SK-N-SH (cell line): ENCODE measurements at regions not wholly inside any gene's neighbourhood (a gene's known extent, or its start where the extent isn't known, plus 50 kb on each side); places are given as distances from the start of the nearest gene placed in this dataset.
"Not testable (repeated sequence)": the region's sequence is repeated elsewhere in the genome, so short reads cannot be mapped to it uniquely, and the experiment has no call there.

Experiments used
- CTCF ChIA-PET: fragments of 300-600, 350-600 bp; formaldehyde crosslinking; extraction: SDS; loops from one replicate; lab custom pipeline; 2021; lab: Yijun Ruan, JAX
- POLR2A ChIA-PET: fragments of 350-600 bp; sonication (Branson Sonifier 250); formaldehyde crosslinking; extraction: SDS; loops from one replicate; lab custom pipeline; 2020; ENCODE audit warnings: antibody characterized with exemption, inconsistent platforms; lab: Yijun Ruan, JAX
- DNase-seq: peaks from one replicate; pipeline ENCODE4 v3.0.0; 2012
- H2AFZ ChIP-seq: fragments of 200-600 bp; sonication (generic); 2 replicates; pipeline ENCODE4 v1.8.1; 2016; ENCODE audit warnings: antibody characterized with exemption, mild to moderate bottlenecking, low read depth
- H3F3A ChIP-seq: fragments of 200-600 bp; sonication (generic); replicated peaks from 2 replicates; pipeline ENCODE3; 2016; ENCODE audit warnings: antibody characterized with exemption, mild to moderate bottlenecking; ENCODE audit not compliant: insufficient read depth
- H3K27ac ChIP-seq, 2 experiments: fragments of 200-500 bp in 1 of 2; fragments of 200-600 bp in 1 of 2; sonication (Bioruptor generic) in 1 of 2; sonication (generic), shearing (Covaris generic) in 1 of 2; 2 replicates each; pipeline versions ENCODE4 v1.5.1 to v1.6.1; 2014 to 2016; ENCODE audit warnings: low read depth in 2 of 2, inconsistent platforms in 1 of 2, low read length in 1 of 2, mild to moderate bottlenecking in 1 of 2, mixed read lengths in 1 of 2
- H3K27me3 ChIP-seq: fragments of 200-600 bp; sonication (generic), shearing (Covaris generic); 2 replicates; pipeline ENCODE4 v1.6.1; 2016; ENCODE audit warnings: mixed run types; ENCODE audit not compliant: insufficient read depth
- H3K36me3 ChIP-seq, 2 experiments: fragments of 200-500 bp in 1 of 2; fragments of 200-600 bp in 1 of 2; sonication (Bioruptor generic) in 1 of 2; sonication (generic) in 1 of 2; replicated peaks in 1 of 2; 2 replicates each; pipeline versions ENCODE3 to v1.5.1; 2014 to 2016; ENCODE audit warnings: low read length in 1 of 2, mild to moderate bottlenecking in 1 of 2; ENCODE audit not compliant: insufficient read depth in 2 of 2, control insufficient read depth in 1 of 2
- H3K4me1 ChIP-seq, 2 experiments: fragments of 200-500 bp in 1 of 2; fragments of 200-600 bp in 1 of 2; sonication (Bioruptor generic) in 1 of 2; sonication (generic), shearing (Covaris generic) in 1 of 2; 2 replicates each; pipeline versions ENCODE4 v1.5.1 to v1.6.1; 2014 to 2016; ENCODE audit warnings: low read depth in 1 of 2, low read length in 1 of 2, mixed run types in 1 of 2; ENCODE audit not compliant: insufficient read depth in 2 of 2, control insufficient read depth in 1 of 2
- H3K4me2 ChIP-seq: fragments of 200-600 bp; sonication (generic), shearing (Covaris generic); 2 replicates; pipeline ENCODE4 v1.6.1; 2017; ENCODE audit warnings: mixed run types
- H3K4me3 ChIP-seq, 2 experiments: fragments of 200-500 bp in 1 of 2; fragments of 200-600 bp in 1 of 2; sonication (Bioruptor generic) in 1 of 2; sonication (generic), shearing (Covaris generic) in 1 of 2; 2 replicates each; pipeline versions ENCODE4 v1.5.1 to v1.8.1; 2014 to 2016; ENCODE audit warnings: low read depth in 2 of 2, inconsistent platforms in 1 of 2, low read length in 1 of 2, mild to moderate bottlenecking in 1 of 2, mixed read lengths in 1 of 2, moderate library complexity in 1 of 2
- H3K79me2 ChIP-seq: fragments of 200-600 bp; sonication (generic); 2 replicates; pipeline ENCODE4 v1.8.1; 2017; ENCODE audit warnings: mild to moderate bottlenecking; ENCODE audit not compliant: insufficient read depth
- H3K9ac ChIP-seq: fragments of 200-600 bp; sonication (generic); 2 replicates; pipeline ENCODE4 v1.6.1; 2017; ENCODE audit warnings: mixed run types
- H3K9me2 ChIP-seq: fragments of 200-600 bp; sonication (generic); 2 replicates; pipeline ENCODE4 v1.6.1; 2017; ENCODE audit warnings: mixed run types
- H3K9me3 ChIP-seq: fragments of 200-600 bp; sonication (generic); 2 replicates; pipeline ENCODE4 v1.6.1; 2017; ENCODE audit warnings: mixed run types, mild to moderate bottlenecking, moderate library complexity
- H4K20me1 ChIP-seq: fragments of 200-600 bp; sonication (generic); 2 replicates; pipeline ENCODE4 v1.6.1; 2017; ENCODE audit warnings: mild to moderate bottlenecking, mixed run types; ENCODE audit not compliant: insufficient read depth
- ELF1 ChIP-seq: IDR thresholded peaks from 2 replicates; pipeline ENCODE4 v1.4.0; 2012
- FOSL2 ChIP-seq: IDR thresholded peaks from 2 replicates; pipeline ENCODE4 v1.4.0; 2012; ENCODE audit warnings: low read depth, mild to moderate bottlenecking, moderate library complexity, borderline replicate concordance
- FOXJ3 ChIP-seq: sonication (generic); formaldehyde crosslinking; IDR thresholded peaks from 2 replicates; pipeline ENCODE4 v1.5.1; 2020; ENCODE audit warnings: mild to moderate bottlenecking, missing genetic modification reagents
- FOXM1 ChIP-seq: IDR thresholded peaks from 2 replicates; pipeline ENCODE4 v1.4.0; 2012; ENCODE audit warnings: low read depth, mild to moderate bottlenecking
- MEF2A ChIP-seq: IDR thresholded peaks from 2 replicates; pipeline ENCODE4 v1.4.0; 2012; ENCODE audit warnings: low read depth, borderline replicate concordance
- MXI1 ChIP-seq: IDR thresholded peaks from 2 replicates; pipeline ENCODE4 v1.6.1; 2012; ENCODE audit warnings: mild to moderate bottlenecking, low read depth, low read length, improper control_type of control experiment
- NFIC ChIP-seq: IDR thresholded peaks from 2 replicates; pipeline ENCODE4 v1.4.0; 2012; ENCODE audit warnings: borderline replicate concordance
- NRF1 ChIP-seq: IDR thresholded peaks from 2 replicates; pipeline ENCODE4 v1.6.1; 2012; ENCODE audit warnings: low read depth, mild to moderate bottlenecking, low read length
- RCOR1 ChIP-seq: fragments of 150-350 bp; IDR thresholded peaks from 2 replicates; pipeline ENCODE4 v1.6.1; 2017; ENCODE audit warnings: antibody characterized with exemption, low read length
- RXRA ChIP-seq: IDR thresholded peaks from 2 replicates; pipeline ENCODE4 v1.4.0; 2012; ENCODE audit warnings: low read depth, mild to moderate bottlenecking, borderline replicate concordance
- SIN3A ChIP-seq: IDR thresholded peaks from 2 replicates; pipeline ENCODE4 v1.6.1; 2012; ENCODE audit warnings: low read depth, mild to moderate bottlenecking, low read length, moderate library complexity, borderline replicate concordance
- TEAD4 ChIP-seq: IDR thresholded peaks from 2 replicates; pipeline ENCODE4 v1.4.0; 2012; ENCODE audit warnings: mild to moderate bottlenecking, borderline replicate concordance; ENCODE audit not compliant: insufficient read depth
- ZBTB33 ChIP-seq: IDR thresholded peaks from 2 replicates; pipeline ENCODE4 v1.4.0; 2012; ENCODE audit warnings: low read depth, borderline replicate concordance
- WGBS: methylation state at CpG from one replicate; pipeline ENCODE4 v1.1.6; 2017; ENCODE audit warnings: low lambda C conversion rate; 5-methylcytosine and 5-hydroxymethylcytosine counted together

GRCh38 chr5:159682623-159683022 lies 233.7 kb upstream of the ADRA1B start:
- Histone ChIP-seq H3K36me3 (no peaks in the 10 kb centered on the region), H3K9me3 (no peaks in the 10 kb centered on the region), H4K20me1 (no peaks in the 10 kb centered on the region), H3K9me2 (no peaks in the 10 kb centered on the region), H3K27ac (no peak overlapping the region), H3K4me3 (no peak overlapping the region), H3F3A (no peaks in the 10 kb centered on the region), H3K9ac (no peak overlapping the region), H3K27me3 (no peaks in the 10 kb centered on the region), H3K79me2 (no peaks in the 10 kb centered on the region), H3K4me2 (no peak overlapping the region), H3K4me1 (no peaks in the 10 kb centered on the region), H2AFZ (no peak overlapping the region)
- CTCF ChIA-PET, result no interaction called here
- POLR2A ChIA-PET, result no interaction called here
- 15% methylated on average over 2 of the region's 2 CpGs for WGBS
- TF ChIP-seq FOXJ3 (no peak), RXRA (no peak), RCOR1 (no peak), TEAD4 (no peak), MEF2A (no peak), ELF1 (no peak), MXI1 (no peak), FOSL2 (no peak), FOXM1 (no peak), ZBTB33 (no peak)
- no peak for DNase-seq

- H3K9ac ChIP-seq, H3K4me3 ChIP-seq, H3K27me3 ChIP-seq, H3K36me3 ChIP-seq, H3K79me2 ChIP-seq, CTCF ChIA-PET, H3K4me1 ChIP-seq, H4K20me1 ChIP-seq, DNase-seq, H2AFZ ChIP-seq, H3F3A ChIP-seq, H3K4me2 ChIP-seq, H3K27ac ChIP-seq, H3K9me3 ChIP-seq, POLR2A ChIA-PET, H3K9me2 ChIP-seq: not testable (repeated sequence)
These were observed 228.4 kb upstream of the ADRA1B start for GRCh38 chr5:159687892-159688291.

- Histone ChIP-seq H3K79me2 (no peaks in the 10 kb centered on the region), H3K4me1 (no peaks in the 10 kb centered on the region), H3K4me2 (no peak overlapping the region)
- no peak for TF ChIP-seq NRF1
- no peak for TF ChIP-seq NFIC
- TF ChIP-seq FOXJ3, result no peak
- TF ChIP-seq MXI1, result no peak
- TF ChIP-seq SIN3A, result no peak
- TF ChIP-seq, all 33 proteins: peak for 0
- H3K27me3 ChIP-seq, result no peaks in the 10 kb centered on the region
- no peaks in the 10 kb centered on the region for H4K20me1 ChIP-seq
- H3K27ac ChIP-seq, result no peak overlapping the region
- CTCF ChIA-PET, result no interaction called here
- 0 out of 2 replicates have a peak overlapping the region, but pooled peaks have one; percentile 33 for H2AFZ ChIP-seq
- H3K4me3 ChIP-seq, result no peak overlapping the region
- no peak overlapping the region for H3K9ac ChIP-seq
- no peak for DNase-seq
- H3K9me2 ChIP-seq, result no peaks in the 10 kb centered on the region
- 34% methylated on average over 5 of the region's 5 CpGs for WGBS
- POLR2A ChIA-PET, result no interaction called here
- no peaks in the 10 kb centered on the region for H3F3A ChIP-seq
- 0 out of 2 replicates have a peak, but pooled peaks cover 4% of the 10 kb centered on the region for H3K9me3 ChIP-seq
- no peaks in the 10 kb centered on the region for H3K36me3 ChIP-seq
These were observed 220.5 kb upstream of the ADRA1B start for GRCh38 chr5:159695741-159696294.
